ENCODE measurements at regions not wholly inside any gene's neighbourhood (a gene's known extent, or its start where the extent isn't known, plus 50 kb on each side); places are given as distances from the start of the nearest gene placed in this dataset.
"Not testable (repeated sequence)": the region's sequence is repeated elsewhere in the genome, so short reads cannot be mapped to it uniquely, and the experiment has no call there.

DNA sequence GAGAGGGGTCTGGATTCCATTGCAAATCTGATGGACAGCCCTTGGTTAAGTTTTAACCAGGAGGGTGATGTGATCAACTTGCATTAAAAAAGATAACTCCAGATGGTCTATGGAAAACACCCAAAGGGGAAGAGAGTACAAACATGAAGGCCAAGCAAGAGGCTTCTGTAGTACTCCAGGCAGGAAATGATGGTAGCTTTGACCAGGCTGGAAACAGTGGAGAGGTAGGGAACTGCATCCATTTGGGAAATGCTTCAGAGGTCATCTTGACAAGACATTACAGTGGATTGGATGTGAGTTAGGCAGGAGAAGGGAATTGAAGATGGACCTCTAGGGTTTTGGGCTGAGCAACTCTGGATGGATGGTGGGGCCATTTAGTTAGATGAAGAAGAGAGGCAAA lies 391.1 kb downstream of the IPO8 start:
- H3K36me3 ChIP-seq (ENCODE audit: insufficient read depth, low read length): no peaks in the 10 kb centered on the region
- H3K79me2 ChIP-seq (ENCODE audit: control insufficient read depth, insufficient read depth, low read length, unreplicated experiment): no peaks in the 10 kb centered on the region
- H3K4me3 ChIP-seq (ENCODE audit: low read depth, low read length): no peak overlapping the region
- H3K4me1 ChIP-seq (ENCODE audit: control insufficient read depth, insufficient read depth, low read length, unreplicated experiment): no peaks in the 10 kb centered on the region
- no peak overlapping the region for H2AFZ ChIP-seq (ENCODE audit: low read length, unreplicated experiment)
- H3K27me3 ChIP-seq (ENCODE audit: insufficient read depth, low read length): no peaks in the 10 kb centered on the region
- no peak overlapping the region for H3K27ac ChIP-seq (ENCODE audit: low read depth, low read length)

DNA sequence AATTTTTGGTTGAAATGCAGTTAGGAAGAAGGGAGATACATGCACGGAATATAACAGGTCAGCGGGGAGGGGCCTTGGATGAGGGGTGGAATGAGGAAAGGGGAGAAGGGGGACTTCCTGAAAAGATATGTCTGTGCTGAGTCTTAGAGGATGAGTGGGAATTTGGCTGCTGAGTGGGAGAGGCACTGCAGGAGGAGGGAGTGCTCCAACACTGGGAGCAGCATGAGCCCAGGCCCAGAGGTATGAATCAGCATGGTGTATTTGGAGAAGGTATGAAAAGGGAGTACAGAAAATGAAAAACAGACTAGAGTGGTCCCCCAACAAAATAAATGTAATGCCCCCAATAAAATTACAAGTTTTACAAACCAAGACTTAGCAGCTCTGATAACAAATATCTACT lies 394.4 kb downstream of the IPO8 start:
- H3K27me3 ChIP-seq (ENCODE audit: insufficient read depth, low read length): peaks cover 17% of the 10 kb centered on the region; the same call in 1 of the 2 replicates
- no peaks in the 10 kb centered on the region for H3K36me3 ChIP-seq (ENCODE audit: insufficient read depth, low read length)
- no peaks in the 10 kb centered on the region for H3K4me1 ChIP-seq (ENCODE audit: control insufficient read depth, insufficient read depth, low read length, unreplicated experiment)
- no peak overlapping the region for H3K4me3 ChIP-seq (ENCODE audit: low read depth, low read length)
- no peak overlapping the region for H2AFZ ChIP-seq (ENCODE audit: low read length, unreplicated experiment)
- H3K79me2 ChIP-seq (ENCODE audit: control insufficient read depth, insufficient read depth, low read length, unreplicated experiment): no peaks in the 10 kb centered on the region
- no peak overlapping the region for H3K27ac ChIP-seq (ENCODE audit: low read depth, low read length)

GRCh38 chr12:30296486-30296885 lies 399.2 kb downstream of the IPO8 start:
- H3K4me3 ChIP-seq (ENCODE audit: low read depth, low read length): no peak overlapping the region
- H2AFZ ChIP-seq (ENCODE audit: low read length, unreplicated experiment): no peak overlapping the region
- H3K4me1 ChIP-seq (ENCODE audit: control insufficient read depth, insufficient read depth, low read length, unreplicated experiment): no peaks in the 10 kb centered on the region
- no peak overlapping the region for H3K27ac ChIP-seq (ENCODE audit: low read depth, low read length)
- no peaks in the 10 kb centered on the region for H3K36me3 ChIP-seq (ENCODE audit: insufficient read depth, low read length)
- peaks cover 24% of the 10 kb centered on the region; the same call in 1 of the 2 replicates for H3K27me3 ChIP-seq (ENCODE audit: insufficient read depth, low read length)
- no peaks in the 10 kb centered on the region for H3K79me2 ChIP-seq (ENCODE audit: control insufficient read depth, insufficient read depth, low read length, unreplicated experiment)

DNA sequence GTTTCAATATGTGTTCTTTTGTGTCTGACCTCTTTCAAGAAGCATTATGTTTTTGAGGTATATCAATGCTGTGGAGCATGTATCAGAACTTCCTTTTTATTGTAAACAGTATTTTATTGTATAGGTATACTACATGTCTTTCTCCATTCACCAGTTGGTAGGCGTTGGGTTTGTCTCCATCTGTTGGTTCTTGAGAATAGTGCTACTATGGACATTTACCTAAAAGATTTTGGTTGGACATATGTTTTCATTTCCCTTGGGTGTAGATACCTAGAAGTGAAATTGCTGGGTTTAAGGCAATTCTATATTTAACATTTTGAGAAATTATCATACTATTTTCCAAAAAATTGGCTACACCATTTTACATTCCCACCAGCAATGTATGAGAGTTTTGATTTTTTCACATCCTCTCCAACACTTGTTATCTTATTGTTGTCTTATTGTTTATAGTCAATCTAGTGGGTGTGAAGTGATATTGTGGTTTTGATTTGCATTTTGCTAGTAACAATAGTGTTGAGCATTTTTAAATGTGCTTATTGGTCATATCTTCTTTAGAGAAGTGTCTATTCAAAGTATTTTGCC lies 409.2 kb downstream of the IPO8 start:
- Histone ChIP-seq H2AFZ (ENCODE audit: low read length, unreplicated experiment) (no peak overlapping the region), H3K79me2 (ENCODE audit: control insufficient read depth, insufficient read depth, low read length, unreplicated experiment) (no peaks in the 10 kb centered on the region), H3K4me1 (ENCODE audit: control insufficient read depth, insufficient read depth, low read length, unreplicated experiment) (no peaks in the 10 kb centered on the region)

DNA sequence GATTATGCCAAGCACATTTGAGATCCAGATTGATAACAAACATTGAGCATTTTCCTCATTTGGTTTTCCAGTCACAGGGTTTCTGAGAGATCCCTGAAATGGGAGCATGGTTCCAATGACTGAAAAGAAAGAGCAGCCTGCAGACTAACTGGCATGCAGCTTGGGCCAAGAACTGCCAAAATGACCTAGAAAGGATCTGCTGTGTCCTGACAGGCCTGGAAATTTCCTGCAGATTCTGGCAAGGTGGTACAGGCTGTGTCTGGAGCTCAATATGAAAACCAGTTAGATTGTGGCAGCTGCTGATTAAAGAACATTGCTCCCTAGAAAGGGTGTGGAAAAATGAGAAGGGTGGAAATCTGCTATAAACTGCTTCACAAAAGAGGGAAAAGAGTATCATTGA lies 417.3 kb downstream of the IPO8 start:
- Histone ChIP-seq H3K4me1 (ENCODE audit: control insufficient read depth, insufficient read depth, low read length, unreplicated experiment) (no peaks in the 10 kb centered on the region), H3K36me3 (ENCODE audit: insufficient read depth, low read length) (no peaks in the 10 kb centered on the region), H3K79me2 (ENCODE audit: control insufficient read depth, insufficient read depth, low read length, unreplicated experiment) (no peaks in the 10 kb centered on the region), H3K27ac (ENCODE audit: low read depth, low read length) (no peak overlapping the region), H3K27me3 (ENCODE audit: insufficient read depth, low read length) (peaks cover 15% of the 10 kb centered on the region), H2AFZ (ENCODE audit: low read length, unreplicated experiment) (no peak overlapping the region), H3K4me3 (ENCODE audit: low read depth, low read length) (no peak overlapping the region)

More for the DNA sequence above, 409.2 kb downstream of the IPO8 start:
- peaks cover 15% of the 10 kb centered on the region; the same call in 1 of the 2 replicates for H3K27me3 ChIP-seq (ENCODE audit: insufficient read depth, low read length)
- H3K4me3 ChIP-seq (ENCODE audit: low read depth, low read length): no peak overlapping the region
- H3K36me3 ChIP-seq (ENCODE audit: insufficient read depth, low read length): no peaks in the 10 kb centered on the region
- H3K27ac ChIP-seq (ENCODE audit: low read depth, low read length): no peak overlapping the region

- not testable (repeated sequence) for H2AFZ ChIP-seq (ENCODE audit: low read length, unreplicated experiment); H3K27me3 ChIP-seq (ENCODE audit: insufficient read depth, low read length); H3K4me3 ChIP-seq (ENCODE audit: low read depth, low read length); H3K27ac ChIP-seq (ENCODE audit: low read depth, low read length); H3K79me2 ChIP-seq (ENCODE audit: control insufficient read depth, insufficient read depth, low read length, unreplicated experiment); H3K36me3 ChIP-seq (ENCODE audit: insufficient read depth, low read length); H3K4me1 ChIP-seq (ENCODE audit: control insufficient read depth, insufficient read depth, low read length, unreplicated experiment)
Observed at GRCh38 chr12:30272515-30272914, 423.2 kb downstream of the IPO8 start.

GRCh38 chr12:30269496-30269895 lies 426.2 kb downstream of the IPO8 start:
- H3K79me2 ChIP-seq (ENCODE audit: control insufficient read depth, insufficient read depth, low read length, unreplicated experiment): no peaks in the 10 kb centered on the region
- H3K4me1 ChIP-seq (ENCODE audit: control insufficient read depth, insufficient read depth, low read length, unreplicated experiment): no peaks in the 10 kb centered on the region
- no peaks in the 10 kb centered on the region for H3K36me3 ChIP-seq (ENCODE audit: insufficient read depth, low read length)
- no peak overlapping the region for H2AFZ ChIP-seq (ENCODE audit: low read length, unreplicated experiment)
- no peaks in the 10 kb centered on the region for H3K27me3 ChIP-seq (ENCODE audit: insufficient read depth, low read length)
- H3K27ac ChIP-seq (ENCODE audit: low read depth, low read length): no peak overlapping the region
- no peak overlapping the region for H3K4me3 ChIP-seq (ENCODE audit: low read depth, low read length)

DNA sequence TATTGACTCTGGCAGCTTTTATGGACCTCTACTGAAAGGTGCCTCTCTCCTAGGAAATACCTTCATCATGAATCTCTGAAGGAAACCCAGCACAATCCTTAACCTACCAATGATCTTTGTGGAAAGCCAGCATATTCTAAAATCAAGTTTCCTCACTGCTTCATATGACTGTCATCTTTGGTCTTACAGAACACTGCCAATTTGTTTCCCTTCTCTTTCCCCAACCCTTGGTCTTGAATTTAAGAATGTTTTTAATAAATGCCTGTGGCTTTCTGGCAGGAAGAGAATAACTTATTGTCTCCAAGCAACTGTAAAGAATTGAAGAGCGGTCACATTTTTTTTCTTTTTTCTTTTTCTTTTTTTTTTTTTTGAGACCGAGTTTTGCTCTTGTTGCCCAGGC lies 427.6 kb downstream of the IPO8 start:
- no peak overlapping the region for H2AFZ ChIP-seq (ENCODE audit: low read length, unreplicated experiment)
- no peaks in the 10 kb centered on the region for H3K79me2 ChIP-seq (ENCODE audit: control insufficient read depth, insufficient read depth, low read length, unreplicated experiment)
- no peaks in the 10 kb centered on the region for H3K27me3 ChIP-seq (ENCODE audit: insufficient read depth, low read length)
- H3K4me3 ChIP-seq (ENCODE audit: low read depth, low read length): no peak overlapping the region
- H3K36me3 ChIP-seq (ENCODE audit: insufficient read depth, low read length): no peaks in the 10 kb centered on the region
- no peak overlapping the region for H3K27ac ChIP-seq (ENCODE audit: low read depth, low read length)
- H3K4me1 ChIP-seq (ENCODE audit: control insufficient read depth, insufficient read depth, low read length, unreplicated experiment): no peaks in the 10 kb centered on the region

DNA sequence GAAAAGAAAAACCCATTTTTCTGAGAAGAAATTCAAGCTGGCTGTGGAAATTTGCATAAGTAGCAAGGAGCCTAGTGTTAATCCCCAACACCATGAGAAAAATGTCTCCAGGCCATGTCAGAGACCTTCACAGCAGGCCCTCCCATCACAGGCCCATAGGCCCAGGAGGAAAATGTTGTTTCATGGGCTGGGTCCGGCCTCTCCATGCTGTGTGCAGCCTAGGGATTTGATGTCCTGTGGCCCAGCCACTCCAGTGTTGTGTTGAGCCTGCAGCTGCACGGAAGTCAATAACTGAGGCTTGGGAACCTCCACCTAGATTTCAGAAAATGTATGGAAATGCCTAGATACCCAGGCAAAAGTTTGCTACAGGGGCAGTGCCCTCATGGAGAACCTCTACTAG lies 432.2 kb downstream of the IPO8 start:
- no peaks in the 10 kb centered on the region for H3K79me2 ChIP-seq (ENCODE audit: control insufficient read depth, insufficient read depth, low read length, unreplicated experiment)
- H3K27ac ChIP-seq (ENCODE audit: low read depth, low read length): no peak overlapping the region
- no peak overlapping the region for H3K4me3 ChIP-seq (ENCODE audit: low read depth, low read length)
- H3K27me3 ChIP-seq (ENCODE audit: insufficient read depth, low read length): no peaks in the 10 kb centered on the region
- H2AFZ ChIP-seq (ENCODE audit: low read length, unreplicated experiment): no peak overlapping the region
- H3K4me1 ChIP-seq (ENCODE audit: control insufficient read depth, insufficient read depth, low read length, unreplicated experiment): no peaks in the 10 kb centered on the region
- H3K36me3 ChIP-seq (ENCODE audit: insufficient read depth, low read length): no peaks in the 10 kb centered on the region

DNA sequence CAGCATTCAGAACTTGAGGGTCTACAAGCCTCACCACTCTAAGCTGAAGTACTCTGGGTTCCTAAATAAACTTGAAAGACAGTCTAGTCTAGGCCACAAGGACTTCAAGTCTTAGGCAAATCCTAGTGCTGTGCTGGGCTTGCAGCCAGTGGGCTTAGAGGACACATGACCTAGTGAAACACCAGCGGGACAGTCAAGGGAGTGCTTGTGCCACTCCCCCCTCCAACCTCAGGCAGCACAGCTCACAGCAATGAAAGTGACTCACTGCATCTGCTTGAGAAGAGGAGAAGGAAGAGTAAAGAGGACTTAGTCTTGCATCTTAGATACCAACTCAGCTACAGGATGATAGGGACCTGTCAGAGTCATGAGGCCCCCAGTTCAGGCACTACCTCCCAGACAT lies 438.1 kb downstream of the IPO8 start:
- Histone ChIP-seq H3K79me2 (ENCODE audit: control insufficient read depth, insufficient read depth, low read length, unreplicated experiment) (no peaks in the 10 kb centered on the region), H3K4me3 (ENCODE audit: low read depth, low read length) (no peak overlapping the region), H3K4me1 (ENCODE audit: control insufficient read depth, insufficient read depth, low read length, unreplicated experiment) (no peaks in the 10 kb centered on the region), H3K27me3 (ENCODE audit: insufficient read depth, low read length) (no peaks in the 10 kb centered on the region), H2AFZ (ENCODE audit: low read length, unreplicated experiment) (no peak overlapping the region), H3K36me3 (ENCODE audit: insufficient read depth, low read length) (no peaks in the 10 kb centered on the region), H3K27ac (ENCODE audit: low read depth, low read length) (no peak overlapping the region)

- H3K36me3 ChIP-seq (ENCODE audit: insufficient read depth, low read length): no peaks in the 10 kb centered on the region
- H3K4me1 ChIP-seq (ENCODE audit: control insufficient read depth, insufficient read depth, low read length, unreplicated experiment): no peaks in the 10 kb centered on the region
- H3K4me3 ChIP-seq (ENCODE audit: low read depth, low read length): no peak overlapping the region
- no peaks in the 10 kb centered on the region for H3K79me2 ChIP-seq (ENCODE audit: control insufficient read depth, insufficient read depth, low read length, unreplicated experiment)
- H3K27ac ChIP-seq (ENCODE audit: low read depth, low read length): no peak overlapping the region
- H2AFZ ChIP-seq (ENCODE audit: low read length, unreplicated experiment): no peak overlapping the region
- no peaks in the 10 kb centered on the region for H3K27me3 ChIP-seq (ENCODE audit: insufficient read depth, low read length)
Observed at GRCh38 chr12:30251546-30251945, 444.1 kb downstream of the IPO8 start.

Measured in ACC112 (cell line).